ENCODE measurements at regions not wholly inside any gene's neighbourhood (a gene's known extent, or its start where the extent isn't known, plus 50 kb on each side); places are given as distances from the start of the nearest gene placed in this dataset.

DNA sequence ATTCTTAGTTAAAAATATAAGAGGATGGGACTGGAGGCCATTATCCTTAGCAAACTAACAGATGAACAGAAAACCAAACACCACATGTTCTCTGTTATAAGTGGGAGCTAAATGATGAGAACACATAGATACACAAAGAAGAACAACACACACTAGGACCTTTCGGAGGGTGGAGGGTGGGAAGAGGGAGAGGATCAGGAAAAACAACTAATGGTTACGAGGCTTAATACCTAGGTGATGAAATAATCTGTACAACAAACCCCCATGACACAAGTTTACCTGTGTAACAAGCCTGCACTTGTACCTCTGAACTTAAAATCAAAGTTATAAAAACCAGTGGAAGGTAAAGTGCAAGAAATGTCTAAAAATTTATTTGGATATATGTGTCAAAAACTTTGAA is 1047.4 kb upstream of the C9orf72 start:
- DNase-seq (ENCODE audit: low read depth): no peak

GRCh38 chr9:28624771-28625170 is 1051.5 kb upstream of the C9orf72 start:
- DNase-seq (ENCODE audit: low read depth): no peak

DNA sequence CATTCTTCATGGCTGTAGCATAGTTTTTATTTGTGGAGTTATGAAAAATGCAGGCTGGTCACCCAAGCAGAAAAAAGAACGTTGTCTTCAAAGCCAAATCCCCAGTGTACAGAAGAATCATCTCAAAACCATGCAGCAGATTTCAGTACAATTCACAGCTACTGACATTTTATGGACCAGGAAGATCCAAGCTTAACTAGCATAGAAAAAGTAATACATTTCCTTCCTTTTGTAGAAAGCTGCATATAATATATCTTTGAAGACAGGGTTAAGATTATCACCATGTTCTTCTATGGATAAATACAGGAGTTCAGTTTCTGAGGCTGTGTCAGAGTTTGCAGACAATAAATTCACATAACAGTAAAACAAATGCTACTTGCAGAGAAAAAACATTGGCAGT is 1054.8 kb upstream of the C9orf72 start:
- DNase-seq (ENCODE audit: low read depth): no peak

DNA sequence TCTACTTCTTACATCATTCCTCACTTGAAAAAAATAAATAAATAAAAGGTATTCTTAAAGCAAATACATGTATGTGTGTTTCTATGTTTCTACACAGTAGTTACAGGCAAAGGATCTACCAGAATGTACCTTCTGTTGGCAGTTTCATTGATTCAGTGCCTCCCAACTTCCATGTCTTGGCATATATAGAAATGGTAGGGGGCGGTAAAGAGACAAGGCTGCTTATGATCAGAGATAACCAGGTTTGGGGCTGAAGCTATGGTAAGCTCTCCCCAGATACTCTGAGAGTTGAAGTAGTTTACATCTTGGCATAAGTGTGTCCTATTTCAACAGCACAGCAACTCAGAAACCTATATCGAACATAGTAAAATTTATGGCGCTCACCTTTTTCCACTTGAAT is 1075.4 kb upstream of the C9orf72 start:
- DNase-seq (ENCODE audit: low read depth): no peak

DNA sequence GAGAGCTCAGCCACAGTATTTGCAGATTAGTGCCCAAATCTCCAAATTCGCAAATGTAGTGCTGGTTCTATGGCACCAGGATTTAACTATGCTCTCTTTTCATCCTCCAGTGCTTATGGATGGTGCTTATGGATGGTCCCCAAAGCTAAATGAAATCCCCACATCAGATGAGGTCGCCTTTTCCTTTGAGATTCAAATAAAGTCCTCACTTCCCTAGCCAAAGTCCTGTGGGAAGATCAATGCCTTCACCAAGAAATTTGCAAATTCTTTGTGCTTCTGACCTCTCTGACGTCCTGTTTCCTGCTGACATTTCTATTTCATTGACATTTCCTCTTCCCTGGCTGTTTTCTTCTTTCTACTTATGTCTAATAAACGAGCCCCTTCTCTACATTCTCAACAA is 1077.0 kb upstream of the C9orf72 start:
- no peak for DNase-seq (ENCODE audit: low read depth)

GRCh38 chr9:28651050-28651722 is 1077.9 kb upstream of the C9orf72 start:
- DNase-seq (ENCODE audit: low read depth): no peak

DNA sequence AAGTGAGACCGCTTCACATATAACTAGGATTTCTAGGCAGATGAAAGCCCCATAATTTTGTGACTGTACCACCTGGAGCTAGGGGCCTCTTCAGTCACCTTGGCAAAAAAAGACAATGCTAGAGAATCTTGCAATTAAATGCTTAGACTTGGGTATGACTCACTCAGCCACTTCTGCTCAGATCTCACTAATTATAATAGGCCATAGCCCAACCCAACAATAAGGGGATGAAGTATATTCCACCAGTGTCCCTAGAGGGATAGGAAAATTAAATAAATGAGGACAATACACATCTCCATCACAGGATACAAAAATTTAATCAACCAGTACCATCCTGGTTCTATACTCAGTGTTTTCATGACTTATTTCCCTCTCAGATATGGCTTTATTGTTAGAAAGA is 1079.9 kb upstream of the C9orf72 start:
- no peak for DNase-seq (ENCODE audit: low read depth)

DNA sequence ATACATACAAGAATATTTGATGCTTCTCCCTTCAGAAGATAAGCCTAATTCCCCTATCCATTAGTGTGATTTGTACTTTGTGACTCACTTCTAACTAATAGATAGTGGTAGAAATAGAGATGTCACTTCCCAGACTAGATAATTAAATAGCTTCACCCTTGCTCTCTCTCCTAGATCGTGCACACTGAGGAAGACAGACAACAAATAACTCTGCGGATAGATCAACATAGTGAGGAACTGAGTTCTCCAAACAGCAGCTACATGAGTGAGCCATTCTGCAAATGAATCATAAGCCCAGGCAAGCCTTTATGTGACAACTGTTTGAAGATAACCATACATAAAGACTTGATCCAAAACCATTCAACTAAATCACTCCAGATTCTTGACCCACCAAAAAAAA is 1083.4 kb upstream of the C9orf72 start:
- DNase-seq (ENCODE audit: low read depth): no peak

DNA sequence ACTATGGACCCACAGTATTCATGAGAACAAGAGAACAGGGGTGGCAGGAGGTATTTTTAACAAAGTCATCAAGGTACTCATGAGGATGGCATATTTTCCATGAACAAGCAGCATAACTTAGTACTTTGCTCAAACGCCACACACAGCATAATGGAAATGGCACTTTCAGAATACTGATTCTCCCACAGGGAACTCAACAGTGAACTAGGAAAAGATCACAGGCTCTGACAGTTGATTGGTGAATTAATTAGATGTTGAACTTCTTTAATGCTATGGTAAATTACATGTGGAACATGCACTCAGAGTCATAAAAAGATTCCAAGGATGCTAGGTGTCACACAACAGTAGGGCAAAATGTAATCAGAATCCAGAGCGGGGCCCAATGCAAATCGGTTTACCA is 1088.6 kb upstream of the C9orf72 start:
- no peak for DNase-seq (ENCODE audit: low read depth)

DNA sequence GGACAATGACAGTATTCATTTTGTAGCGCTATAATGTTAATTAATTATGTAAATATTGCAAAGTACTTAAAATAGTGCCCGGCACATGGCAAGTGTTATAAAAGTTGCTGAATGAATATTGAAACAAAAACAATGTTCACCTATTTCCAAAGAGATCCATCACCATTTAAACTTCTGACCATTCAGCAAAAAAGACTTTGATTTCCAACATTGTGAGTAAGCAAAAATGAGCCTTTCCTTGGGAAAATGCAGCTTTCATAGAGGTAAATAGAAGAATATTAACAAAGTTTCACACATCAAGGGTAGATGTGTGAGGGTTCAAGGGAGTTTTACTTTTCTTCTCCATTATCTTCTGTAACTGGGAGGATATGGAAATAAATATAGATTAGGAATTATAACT is 1089.4 kb upstream of the C9orf72 start:
- no peak for DNase-seq (ENCODE audit: low read depth)

DNA sequence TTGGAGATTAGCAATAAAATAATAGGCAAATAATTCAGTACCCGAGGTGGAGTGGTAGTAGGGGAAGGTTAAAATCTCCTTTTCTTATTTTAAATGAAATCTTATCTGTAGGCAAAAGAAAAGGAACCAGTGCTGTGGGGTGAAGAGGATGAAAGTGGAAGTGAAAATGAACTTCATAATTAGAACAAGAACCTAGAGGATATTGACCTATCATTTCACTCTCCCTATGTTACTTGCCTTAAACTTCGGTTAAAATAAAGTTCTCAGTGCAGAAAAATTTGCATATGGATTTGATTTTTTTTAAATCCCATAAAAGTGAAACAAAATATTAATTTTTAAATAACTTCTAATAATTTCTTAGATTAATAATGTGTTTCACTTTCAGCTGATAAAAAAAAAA is 1094.9 kb upstream of the C9orf72 start:
- DNase-seq (ENCODE audit: low read depth): no peak

- no peak for DNase-seq (ENCODE audit: low read depth)
Measured at GRCh38 chr9:28671000-28671399, 1097.7 kb upstream of the C9orf72 start.

DNA sequence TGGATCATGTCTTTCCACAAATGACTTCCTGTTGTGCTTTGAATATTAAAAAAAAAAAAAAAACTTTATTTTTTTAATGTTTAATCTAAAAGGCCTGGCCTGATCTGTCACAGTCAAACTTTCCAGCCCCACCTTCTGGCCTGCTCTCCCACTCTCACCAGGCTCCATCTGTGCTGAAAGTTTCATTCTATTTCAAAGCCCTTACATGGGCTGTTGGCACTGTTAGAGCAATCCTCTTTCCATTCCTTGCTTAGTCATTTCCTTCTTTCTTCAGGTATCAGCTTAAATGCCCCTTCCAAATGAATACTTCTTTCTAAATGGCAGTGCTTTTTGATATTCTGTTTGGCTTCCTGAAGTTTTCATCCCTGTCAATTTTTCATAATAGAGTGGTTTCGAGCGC is 1104.8 kb upstream of the C9orf72 start:
- DNase-seq (ENCODE audit: low read depth): no peak

DNA sequence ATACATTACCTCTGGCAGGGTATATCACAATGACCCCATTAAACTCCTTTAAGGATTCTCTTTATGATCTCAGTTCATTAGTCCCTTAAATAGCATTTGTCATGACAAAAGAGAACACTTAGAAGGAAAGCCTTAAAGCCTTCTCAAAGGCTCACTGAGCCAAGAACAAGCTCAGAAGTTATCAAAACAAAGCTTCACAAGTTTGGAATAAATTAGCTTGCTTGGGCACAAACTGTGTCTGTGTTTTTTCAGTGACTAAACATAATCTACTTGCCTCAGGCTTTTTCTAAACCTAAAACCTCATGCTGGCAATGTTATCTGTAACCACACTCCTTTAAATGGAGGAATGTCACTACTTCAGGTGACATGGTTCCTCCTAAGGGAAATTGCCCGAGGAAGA is 1114.9 kb upstream of the C9orf72 start:
- no peak for DNase-seq (ENCODE audit: low read depth)

DNA sequence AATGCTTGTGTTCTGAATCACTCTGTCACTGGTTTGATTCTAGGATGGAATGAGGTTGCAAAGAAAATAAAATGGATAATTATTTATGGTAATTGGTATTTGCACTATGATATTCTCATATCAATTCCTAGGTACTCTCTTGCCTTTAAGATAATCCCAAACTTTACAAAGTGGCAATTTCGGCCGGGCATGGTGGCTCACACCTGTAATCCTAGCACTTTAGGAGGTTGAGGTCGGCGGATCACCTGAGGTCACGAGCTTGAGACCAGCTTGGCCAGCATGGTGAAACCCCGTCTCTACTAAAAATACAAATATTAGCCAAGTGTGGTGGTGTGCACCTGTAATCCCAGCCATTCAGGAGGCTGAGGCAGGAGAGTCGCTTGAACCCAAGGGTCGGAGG is 1118.7 kb upstream of the C9orf72 start:
- no peak for DNase-seq (ENCODE audit: low read depth)

GRCh38 chr9:28696960-28697359 is 1123.7 kb upstream of the C9orf72 start:
- no peak for DNase-seq (ENCODE audit: low read depth)

GRCh38 chr9:28699632-28700031 is 1126.4 kb upstream of the C9orf72 start:
- DNase-seq (ENCODE audit: low read depth): no peak

DNA sequence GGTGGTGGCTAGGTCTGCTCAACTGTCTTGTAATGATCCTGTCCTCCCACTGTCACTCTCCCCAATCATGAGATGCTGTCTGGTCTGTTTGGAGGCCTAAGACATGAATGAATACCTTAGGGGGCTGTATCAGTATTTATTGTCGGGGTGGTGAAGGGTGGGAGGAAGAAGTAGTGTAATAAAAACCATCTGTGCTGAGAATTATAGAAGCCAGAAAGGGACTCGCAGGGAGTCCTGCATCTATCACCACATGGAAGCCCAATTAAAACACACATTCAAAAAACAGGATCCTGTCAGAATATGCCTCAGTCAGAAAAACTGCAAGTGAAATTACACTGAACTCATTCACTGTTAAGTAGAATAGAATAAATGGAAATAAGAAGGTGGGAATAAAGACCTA is 1134.3 kb upstream of the C9orf72 start:
- no peak for DNase-seq (ENCODE audit: low read depth)

DNA sequence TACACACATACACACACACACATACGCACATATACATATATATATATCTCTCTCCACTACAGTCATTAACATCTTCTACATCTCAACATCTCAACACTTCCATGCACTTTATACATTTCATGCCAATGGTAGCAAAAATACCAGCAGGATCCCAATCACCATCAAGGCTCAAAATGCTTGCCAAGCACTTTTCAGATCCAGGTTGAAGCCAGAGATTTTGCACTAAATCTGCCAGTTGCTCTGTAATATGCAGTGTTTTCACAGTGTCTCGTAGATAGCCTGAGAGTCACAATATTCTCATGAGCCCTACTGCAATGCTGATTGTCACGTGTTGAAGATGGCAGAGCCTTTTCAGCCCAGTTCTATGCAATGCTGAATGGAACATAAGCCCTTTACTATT is 1140.9 kb upstream of the C9orf72 start:
- no peak for DNase-seq (ENCODE audit: low read depth)

DNA sequence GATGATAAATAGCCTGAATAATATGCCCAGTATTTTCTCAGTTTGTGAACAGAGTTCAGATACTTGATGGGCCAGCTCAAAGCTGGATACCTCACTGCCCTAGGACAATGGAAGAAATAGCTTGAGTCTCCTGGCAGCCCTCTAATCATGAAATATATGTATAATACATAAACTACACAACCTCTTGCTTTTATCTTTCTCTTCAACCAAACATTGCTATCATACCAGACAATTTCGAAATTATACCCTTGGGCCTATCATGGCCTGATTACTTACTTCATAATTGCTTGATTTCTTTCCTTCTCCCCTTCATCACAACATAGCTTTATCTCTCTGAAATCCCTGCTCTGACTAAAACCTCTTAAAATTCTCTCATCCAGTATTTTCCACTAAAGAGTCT is 1144.9 kb upstream of the C9orf72 start:
- no peak for DNase-seq (ENCODE audit: low read depth)

DNA sequence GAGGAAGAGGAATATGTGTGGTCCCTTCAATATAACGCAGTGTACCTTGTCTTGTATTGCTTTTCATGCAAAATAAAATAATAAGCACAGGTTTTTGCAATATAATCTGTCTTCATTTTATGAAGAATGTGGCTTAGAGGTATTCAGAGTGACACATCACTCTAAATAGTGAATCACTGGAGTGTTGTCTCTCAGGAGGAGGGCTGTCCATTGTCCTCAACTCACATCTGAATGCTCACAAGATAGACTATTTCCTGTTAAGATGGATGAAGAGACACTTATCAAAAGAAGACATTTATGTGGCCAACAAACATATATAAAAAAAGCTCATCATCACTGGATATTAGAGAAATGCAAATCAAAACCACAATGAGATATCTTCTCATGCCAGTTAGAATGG is 1147.5 kb upstream of the C9orf72 start:
- DNase-seq (ENCODE audit: low read depth): no peak

GRCh38 chr9:28730111-28730510 is 1156.8 kb upstream of the C9orf72 start:
- no peak for DNase-seq (ENCODE audit: low read depth)

- DNase-seq (ENCODE audit: low read depth): no peak
Measured at GRCh38 chr9:28735738-28736342, 1162.6 kb upstream of the C9orf72 start.

GRCh38 chr9:28741459-28741858 is 1168.2 kb upstream of the C9orf72 start:
- no peak for DNase-seq (ENCODE audit: low read depth)
